CD14-positive monocyte (primary cell): ENCODE measurements at regions not wholly inside any gene's neighbourhood (a gene's known extent, or its start where the extent isn't known, plus 50 kb on each side); places are given as distances from the start of the nearest gene placed in this dataset.
"Not testable (repeated sequence)": the region's sequence is repeated elsewhere in the genome, so short reads cannot be mapped to it uniquely, and the experiment has no call there.

Experiments used
- DNase-seq, 3 donors: peaks; one replicate each; pipeline ENCODE4 v3.0.0-alpha.2; 2011 to 2022
- H2AFZ ChIP-seq: 2 replicates; pipeline ENCODE4 v1.6.0; 2012; ENCODE audit warnings: mild to moderate bottlenecking, low read depth, low read length, inconsistent platforms; ENCODE audit not compliant: insufficient read depth, poor library complexity, severe bottlenecking
- H3K27ac ChIP-seq, 2 donors: 1 replicate in 1 of 2; 2 replicates in 1 of 2; pipeline ENCODE4 v1.5.1; 2012 to 2013; ENCODE audit warnings: low read length in 2 of 2, control low read depth in 1 of 2, inconsistent platforms in 1 of 2, low read depth in 1 of 2, mild to moderate bottlenecking in 1 of 2
- H3K27me3 ChIP-seq, 2 donors: one replicate each; pipeline versions ENCODE4 v1.6.0 to v1.6.1; 2011 to 2013; ENCODE audit warnings: low read length in 2 of 2; ENCODE audit not compliant: control insufficient read depth in 2 of 2, insufficient read depth in 2 of 2
- H3K36me3 ChIP-seq, 2 donors: replicated peaks in 1 of 2; 1 replicate in 1 of 2; 2 replicates in 1 of 2; pipeline versions ENCODE4 v1.5.1 to v1.6.1; 2012 to 2013; ENCODE audit warnings: low read length in 2 of 2, control low read depth in 1 of 2, inconsistent platforms in 1 of 2, mild to moderate bottlenecking in 1 of 2; ENCODE audit not compliant: insufficient read depth in 2 of 2, control insufficient read depth in 1 of 2
- H3K4me1 ChIP-seq, 2 donors: 1 replicate in 1 of 2; 2 replicates in 1 of 2; pipeline versions ENCODE4 v1.5.1 to v1.6.1; 2012 to 2013; ENCODE audit warnings: low read length in 2 of 2, control low read depth in 1 of 2, inconsistent platforms in 1 of 2, mild to moderate bottlenecking in 1 of 2, moderate library complexity in 1 of 2; ENCODE audit not compliant: insufficient read depth in 2 of 2, control insufficient read depth in 1 of 2
- H3K4me2 ChIP-seq: replicated peaks from 2 replicates; pipeline ENCODE3; 2012; ENCODE audit warnings: low read length, moderate library complexity, mild to moderate bottlenecking; ENCODE audit not compliant: poor library complexity, severe bottlenecking; ENCODE audit errors: extremely low read depth
- H3K4me3 ChIP-seq, 3 experiments: fragments of 200-600 bp in 1 of 3; sonication (generic) in 1 of 3; replicated peaks in 1 of 3; 1 replicate in 2 of 3; 2 replicates in 1 of 3; pipeline ENCODE4 v1.5.1; 2011 to 2013; ENCODE audit warnings: low read length in 3 of 3, mild to moderate bottlenecking in 3 of 3, control low read depth in 2 of 3, low read depth in 2 of 3, inconsistent platforms in 1 of 3, moderate library complexity in 1 of 3
- H3K79me2 ChIP-seq: 2 replicates; pipeline ENCODE4 v1.6.0; 2012; ENCODE audit warnings: mild to moderate bottlenecking, control low read depth, inconsistent platforms, low read length, moderate library complexity; ENCODE audit not compliant: insufficient read depth
- H3K9ac ChIP-seq: 2 replicates; pipeline ENCODE4 v1.6.0; 2017; ENCODE audit warnings: low read length, mild to moderate bottlenecking; ENCODE audit not compliant: insufficient read depth, poor library complexity, severe bottlenecking
- H3K9me3 ChIP-seq, 2 donors: replicated peaks in 1 of 2; 1 replicate in 1 of 2; 2 replicates in 1 of 2; pipeline versions ENCODE4 v1.5.1 to v1.6.1; 2012 to 2013; ENCODE audit warnings: low read length in 2 of 2, control low read depth in 1 of 2; ENCODE audit not compliant: control insufficient read depth in 1 of 2, insufficient read depth in 1 of 2
- H4K20me1 ChIP-seq: 2 replicates; pipeline ENCODE4 v1.6.0; 2012; ENCODE audit warnings: mild to moderate bottlenecking, low read length, control low read depth, moderate library complexity; ENCODE audit not compliant: insufficient read depth
- H3K27ac Mint-ChIP-seq, 7 donors: one replicate each; pipeline ENCODE4 v1.8.0; 2020; ENCODE audit warnings: mild to moderate bottlenecking in 7 of 7, mixed read lengths in 7 of 7, moderate library complexity in 6 of 7, inconsistent platforms in 2 of 7
- H3K27me3 Mint-ChIP-seq, 3 donors: one replicate each; pipeline ENCODE4 v1.8.0; 2021 to 2022; ENCODE audit warnings: low read depth in 3 of 3, mild to moderate bottlenecking in 3 of 3, mixed read lengths in 3 of 3, moderate library complexity in 3 of 3, inconsistent platforms in 1 of 3
- H3K36me3 Mint-ChIP-seq, 2 donors: one replicate each; pipeline ENCODE4 v1.8.0; 2020; ENCODE audit warnings: mixed read lengths in 2 of 2, inconsistent platforms in 1 of 2, mild to moderate bottlenecking in 1 of 2
- H3K4me1 Mint-ChIP-seq: one replicate; pipeline ENCODE4 v1.8.0; 2020; ENCODE audit warnings: mild to moderate bottlenecking, mixed read lengths
- H3K4me3 Mint-ChIP-seq, 2 donors: one replicate each; pipeline ENCODE4 v1.8.0; 2020; ENCODE audit warnings: mild to moderate bottlenecking in 2 of 2, mixed read lengths in 2 of 2, moderate library complexity in 1 of 2
- H3K9me3 Mint-ChIP-seq, 7 donors: one replicate each; pipeline ENCODE4 v1.8.0; 2020 to 2022; ENCODE audit warnings: mixed read lengths in 7 of 7, mild to moderate bottlenecking in 6 of 7, moderate library complexity in 6 of 7, inconsistent platforms in 2 of 7
- WGBS: methylation state at CpG from one replicate; pipeline ENCODE4 v1.1.5; 2013; ENCODE audit warnings: missing lambda C conversion rate; ENCODE audit not compliant: insufficient coverage; 5-methylcytosine and 5-hydroxymethylcytosine counted together
- intact Hi-C, 2 donors: fragments of 100-400 bp; cut with micrococcal nuclease; formaldehyde crosslinking; loops; one replicate each; pipeline versions ENCODE4 v1.15.0 to v1.15.1; 2023
- TF ChIP-seq, protein P1 (sequence below): fragments of 200-600 bp; IDR thresholded peaks from one replicate; pipeline ENCODE4 v1.8.0; 2022; ENCODE audit warnings: antibody characterized with exemption, mild to moderate bottlenecking

- no peak overlapping the region for H3K27ac Mint-ChIP-seq
- H2AFZ ChIP-seq, result no peak overlapping the region
- no peak overlapping the region for H3K4me3 ChIP-seq
- H3K4me3 Mint-ChIP-seq, result no peak overlapping the region
- no peak overlapping the region for H3K27ac ChIP-seq
- no peak overlapping the region for H3K9ac ChIP-seq
- no peaks in the 10 kb centered on the region for H3K79me2 ChIP-seq
- no peaks in the 10 kb centered on the region for H3K36me3 Mint-ChIP-seq
- H3K4me1 ChIP-seq, result no peaks in the 10 kb centered on the region
- no peaks in the 10 kb centered on the region for H4K20me1 ChIP-seq
- H3K4me2 ChIP-seq, result no peak overlapping the region
- H3K4me1 Mint-ChIP-seq, result no peaks in the 10 kb centered on the region
- H3K9me3 Mint-ChIP-seq, result peaks cover 38 to 49% (median 46%) of the 10 kb centered on the region in 7 donors
- TF ChIP-seq, protein P1, sequence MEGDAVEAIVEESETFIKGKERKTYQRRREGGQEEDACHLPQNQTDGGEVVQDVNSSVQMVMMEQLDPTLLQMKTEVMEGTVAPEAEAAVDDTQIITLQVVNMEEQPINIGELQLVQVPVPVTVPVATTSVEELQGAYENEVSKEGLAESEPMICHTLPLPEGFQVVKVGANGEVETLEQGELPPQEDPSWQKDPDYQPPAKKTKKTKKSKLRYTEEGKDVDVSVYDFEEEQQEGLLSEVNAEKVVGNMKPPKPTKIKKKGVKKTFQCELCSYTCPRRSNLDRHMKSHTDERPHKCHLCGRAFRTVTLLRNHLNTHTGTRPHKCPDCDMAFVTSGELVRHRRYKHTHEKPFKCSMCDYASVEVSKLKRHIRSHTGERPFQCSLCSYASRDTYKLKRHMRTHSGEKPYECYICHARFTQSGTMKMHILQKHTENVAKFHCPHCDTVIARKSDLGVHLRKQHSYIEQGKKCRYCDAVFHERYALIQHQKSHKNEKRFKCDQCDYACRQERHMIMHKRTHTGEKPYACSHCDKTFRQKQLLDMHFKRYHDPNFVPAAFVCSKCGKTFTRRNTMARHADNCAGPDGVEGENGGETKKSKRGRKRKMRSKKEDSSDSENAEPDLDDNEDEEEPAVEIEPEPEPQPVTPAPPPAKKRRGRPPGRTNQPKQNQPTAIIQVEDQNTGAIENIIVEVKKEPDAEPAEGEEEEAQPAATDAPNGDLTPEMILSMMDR, result no peak
- WGBS, result 89% methylated on average over 4 of the region's 4 CpGs
- no peaks in the 10 kb centered on the region for H3K36me3 ChIP-seq
- DNase-seq, result no peak
- no peaks in the 10 kb centered on the region for H3K27me3 ChIP-seq
- peaks cover 33 to 36% of the 10 kb centered on the region in 2 donors for H3K9me3 ChIP-seq
- peaks cover 0 to 3% (median 0%) of the 10 kb centered on the region in 3 donors for H3K27me3 Mint-ChIP-seq
- intact Hi-C loops, result no loop called here
These were observed 153.3 kb upstream of the PGRMC2 start for GRCh38 chr4:128440923-128441322.

DNA sequence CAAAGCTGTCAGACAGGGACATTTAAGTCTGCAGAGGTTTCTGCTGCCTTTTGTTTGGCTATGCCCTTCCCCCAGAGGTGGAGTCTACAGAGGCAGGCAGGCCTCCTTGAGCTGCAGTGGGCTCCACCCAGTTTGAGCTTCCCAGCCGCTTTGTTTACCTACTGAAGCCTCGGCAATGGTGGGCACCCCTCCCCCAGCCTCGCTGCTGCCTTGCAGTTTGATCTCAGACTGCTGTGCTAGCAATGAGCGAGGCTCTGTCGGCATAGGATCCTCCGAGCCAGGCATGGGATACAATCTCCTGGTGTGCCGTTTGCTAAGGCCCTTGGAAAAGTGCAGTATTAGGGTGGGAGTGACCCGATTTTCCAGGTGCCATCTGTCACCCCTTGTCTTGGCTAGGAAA, 149.4 kb upstream of the PGRMC2 start:
- H3K9me3 ChIP-seq, result peaks cover 16 to 17% of the 10 kb centered on the region in 2 donors
- H3K27ac Mint-ChIP-seq, H3K27me3 ChIP-seq, H3K36me3 ChIP-seq, H4K20me1 ChIP-seq, intact Hi-C loops, H3K36me3 Mint-ChIP-seq, H3K4me3 Mint-ChIP-seq, H3K4me1 ChIP-seq, H3K4me3 ChIP-seq, DNase-seq, H3K4me1 Mint-ChIP-seq, H2AFZ ChIP-seq, H3K4me2 ChIP-seq, H3K9ac ChIP-seq, H3K27ac ChIP-seq, H3K79me2 ChIP-seq, H3K27me3 Mint-ChIP-seq: not testable (repeated sequence)
- WGBS, result 95% methylated on average over 6 of the region's 8 CpGs
- peaks cover 22 to 39% (median 30%) of the 10 kb centered on the region in 7 donors for H3K9me3 Mint-ChIP-seq

DNA sequence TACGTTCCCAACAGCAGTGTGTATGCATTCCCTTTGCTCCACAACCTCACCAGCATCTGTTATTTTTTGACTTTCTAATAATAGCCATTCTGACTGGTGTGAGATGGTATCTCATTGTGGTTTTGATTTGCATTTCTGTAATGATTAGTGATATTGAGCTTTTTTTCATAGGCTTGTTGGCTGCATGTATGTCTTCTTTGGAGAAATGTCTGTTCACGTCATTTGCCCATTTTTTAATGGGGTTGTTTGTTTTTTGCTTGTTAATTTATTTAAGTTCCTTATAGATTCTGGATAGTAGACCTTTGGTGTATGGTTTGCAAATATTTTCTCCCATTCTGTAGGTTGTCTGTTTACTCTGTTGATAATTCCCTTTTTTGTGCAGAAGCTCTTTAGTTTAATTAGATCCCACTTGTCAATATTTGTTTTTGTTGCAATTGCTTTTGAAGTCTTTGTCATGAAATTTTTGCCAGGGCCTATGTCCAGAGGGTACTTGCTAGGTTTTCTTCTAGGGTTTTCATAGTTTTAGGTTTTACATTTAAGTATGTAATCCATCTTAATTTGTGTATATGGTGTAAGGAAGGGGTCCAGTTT, 141.5 kb upstream of the PGRMC2 start:
- WGBS, result no CpG with 5 or more reads among the region's 2 CpGs
- H3K79me2 ChIP-seq, DNase-seq, H3K9me3 Mint-ChIP-seq, H3K36me3 ChIP-seq, H3K36me3 Mint-ChIP-seq, H4K20me1 ChIP-seq, intact Hi-C loops, H3K4me3 Mint-ChIP-seq, H3K27ac Mint-ChIP-seq, H3K9ac ChIP-seq, H3K27me3 Mint-ChIP-seq, H3K27me3 ChIP-seq, H3K4me1 Mint-ChIP-seq, H2AFZ ChIP-seq, H3K4me1 ChIP-seq, H3K9me3 ChIP-seq, H3K4me3 ChIP-seq, H3K4me2 ChIP-seq, H3K27ac ChIP-seq: not testable (repeated sequence)
